ENCODE measurements at regions not wholly inside any gene's neighbourhood (a gene's known extent, or its start where the extent isn't known, plus 50 kb on each side); places are given as distances from the start of the nearest gene placed in this dataset.
"Not testable (repeated sequence)": the region's sequence is repeated elsewhere in the genome, so short reads cannot be mapped to it uniquely, and the experiment has no call there.

DNA sequence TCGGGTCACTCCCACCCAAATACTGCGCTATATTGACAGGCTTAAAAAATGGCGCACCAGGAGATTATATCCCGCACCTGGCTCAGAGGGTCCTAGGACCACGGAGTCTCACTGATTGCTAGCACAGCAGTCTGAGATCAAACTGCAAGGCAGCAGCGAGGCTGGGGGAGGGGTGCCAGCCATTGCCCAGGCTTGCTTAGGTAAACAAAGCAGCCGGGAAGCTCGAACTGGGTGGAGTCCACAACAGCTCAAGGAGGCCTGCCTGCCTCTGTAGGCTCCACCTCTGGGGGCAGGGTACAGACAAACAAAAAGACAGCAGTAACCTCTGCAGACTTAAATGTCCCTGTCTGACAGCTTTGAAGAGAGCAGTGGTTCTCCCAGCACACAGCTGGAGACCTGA, 2277.3 kb upstream of the ACO1 start:
- in situ Hi-C loops (cut with MboI; ENCODE audit: low sequenced_read_pairs): not testable (repeated sequence)

DNA sequence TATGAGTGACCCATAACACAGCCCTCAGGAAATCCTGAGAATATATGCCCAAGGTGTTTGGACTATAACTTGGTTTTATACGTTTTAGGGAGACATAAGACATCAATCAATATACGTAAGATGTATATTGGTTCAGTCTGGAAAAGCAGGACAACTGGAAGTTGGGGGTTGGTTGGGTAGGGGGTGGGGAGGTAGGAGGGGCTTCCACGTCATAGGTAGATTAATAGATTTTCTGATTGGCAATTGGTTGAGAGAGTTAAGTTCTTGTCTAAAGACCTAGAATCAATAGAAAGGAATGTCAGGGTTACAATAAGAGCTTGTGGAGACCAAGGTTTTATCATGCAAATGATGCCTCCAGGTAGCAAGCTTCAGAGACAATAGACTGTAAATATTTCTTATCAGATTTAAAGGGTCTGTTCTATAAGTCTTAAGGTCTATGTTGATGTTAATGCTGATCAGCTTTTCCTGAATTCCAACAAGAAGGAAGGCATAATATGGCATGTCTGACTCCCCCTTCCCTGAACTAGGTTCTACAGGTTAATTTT, 2267.7 kb upstream of the ACO1 start:
- in situ Hi-C loops (cut with MboI; ENCODE audit: low sequenced_read_pairs): no loop called here

DNA sequence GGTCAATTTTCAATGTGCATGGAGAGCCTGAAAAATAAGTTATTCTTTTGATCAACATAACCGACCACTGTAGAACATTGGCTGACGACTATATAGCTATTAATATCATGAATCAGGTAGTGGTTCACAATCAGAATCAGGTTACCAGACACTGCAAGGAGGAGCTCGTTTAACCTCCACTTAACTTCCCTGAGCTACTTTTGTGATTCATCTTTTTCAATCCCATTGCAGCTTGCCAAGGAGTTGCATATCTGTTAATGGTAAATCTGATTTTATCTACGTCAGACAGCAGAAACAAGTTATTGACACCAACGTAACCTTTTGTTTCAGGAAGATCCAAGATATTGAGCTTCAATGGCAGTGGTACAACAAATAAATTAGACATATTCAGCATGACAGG, 2263.8 kb upstream of the ACO1 start:
- in situ Hi-C loops (cut with MboI; ENCODE audit: low sequenced_read_pairs): no loop called here

DNA sequence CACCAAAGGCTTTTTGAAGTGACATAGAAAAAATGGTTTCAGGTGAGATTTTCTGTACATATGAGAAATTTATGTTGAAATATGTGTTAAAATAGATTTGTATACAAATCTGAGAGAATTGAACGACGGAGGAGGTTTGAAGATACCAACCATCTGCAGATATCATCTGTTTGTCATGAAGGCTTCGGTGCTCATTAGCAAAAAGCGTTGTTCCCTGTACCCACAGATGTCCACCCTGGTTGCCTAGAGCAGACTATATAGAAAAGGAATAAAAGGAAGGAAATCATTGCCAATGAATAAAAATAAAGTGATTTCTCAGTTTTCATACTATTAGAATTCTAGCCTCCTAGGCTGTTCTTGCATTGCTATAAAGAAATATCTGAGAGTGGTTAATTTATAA, 2262.8 kb upstream of the ACO1 start:
- in situ Hi-C loops (cut with MboI; ENCODE audit: low sequenced_read_pairs): no loop called here

DNA sequence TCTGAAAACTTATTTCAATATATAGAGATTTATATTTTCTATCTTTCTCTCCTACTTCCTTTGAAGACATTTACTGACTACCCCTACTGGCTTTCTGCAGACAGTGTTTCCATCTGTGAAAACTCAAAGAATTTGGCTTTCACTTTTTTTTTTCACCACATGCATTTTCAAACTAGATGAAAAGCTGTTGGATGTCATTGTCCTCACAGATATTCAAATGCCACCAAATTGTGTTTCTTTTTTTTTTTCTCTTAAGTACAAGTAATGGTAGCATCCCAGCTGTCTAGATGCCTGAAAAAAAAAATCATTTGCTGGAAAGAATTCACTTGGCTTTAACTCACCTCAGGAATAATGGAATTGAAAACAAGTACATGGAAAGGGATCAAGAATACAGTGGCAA, 2258.6 kb upstream of the ACO1 start:
- in situ Hi-C loops (cut with MboI; ENCODE audit: low sequenced_read_pairs): no loop called here

DNA sequence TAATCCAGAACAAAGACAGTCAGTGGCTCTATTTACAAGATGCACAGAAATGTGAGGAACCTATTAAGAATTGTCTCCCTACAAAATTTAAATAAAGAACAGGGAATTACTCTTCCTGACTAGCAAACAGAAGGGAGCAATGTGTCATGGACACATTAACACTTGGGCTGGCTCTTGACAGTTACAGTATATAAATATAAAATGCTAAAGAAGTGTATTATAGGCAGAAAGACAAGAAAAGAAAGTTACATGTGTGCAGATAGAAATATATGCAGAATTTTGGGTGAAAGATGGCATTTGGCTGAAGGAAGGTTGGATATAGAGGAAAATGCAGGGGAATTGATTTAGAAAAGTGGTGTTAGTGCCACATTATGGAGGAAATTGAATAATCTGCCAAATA, 2257.1 kb upstream of the ACO1 start:
- in situ Hi-C loops (cut with MboI; ENCODE audit: low sequenced_read_pairs): no loop called here

DNA sequence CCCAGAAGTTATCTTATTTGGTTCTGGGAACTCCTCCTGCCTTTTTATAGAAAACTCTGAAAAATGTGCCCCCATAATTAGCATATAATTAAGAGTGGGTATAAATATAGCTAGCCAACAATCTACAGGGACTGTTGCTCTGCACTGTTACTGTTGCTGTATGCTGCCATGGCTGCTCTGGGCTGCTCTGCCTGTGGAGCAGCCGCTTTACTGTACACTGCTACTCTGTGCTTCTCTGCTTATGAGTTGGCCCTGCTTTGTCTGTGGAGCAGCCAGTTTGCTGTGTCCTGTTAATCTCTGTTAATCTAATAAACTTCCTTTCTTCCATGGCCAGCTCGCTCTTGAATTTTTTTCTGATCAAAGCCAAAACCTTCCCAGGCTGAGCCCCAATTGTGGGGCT, 2244.0 kb upstream of the ACO1 start:
- in situ Hi-C loops (cut with MboI; ENCODE audit: low sequenced_read_pairs): no loop called here

DNA sequence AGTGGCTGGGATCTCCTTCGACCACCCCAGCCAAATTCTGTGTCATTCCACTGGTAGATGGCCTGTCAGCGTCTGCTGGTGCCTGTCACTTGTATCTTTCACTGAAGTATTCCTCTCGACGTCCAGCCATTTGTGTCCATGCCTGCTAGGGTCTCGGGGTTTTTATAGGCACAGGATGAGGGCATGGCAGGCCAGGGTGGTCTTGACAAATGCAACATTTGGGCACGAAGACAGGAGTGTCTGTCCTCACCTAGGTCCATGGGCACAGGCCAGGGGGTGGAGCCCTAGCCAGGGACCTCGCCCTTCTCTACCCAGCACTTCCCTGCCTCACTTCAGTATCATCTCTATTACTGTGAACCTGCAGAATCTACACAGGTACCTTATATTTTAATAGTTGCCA, 2223.9 kb upstream of the ACO1 start:
- in situ Hi-C loops (cut with MboI; ENCODE audit: low sequenced_read_pairs): no loop called here

DNA sequence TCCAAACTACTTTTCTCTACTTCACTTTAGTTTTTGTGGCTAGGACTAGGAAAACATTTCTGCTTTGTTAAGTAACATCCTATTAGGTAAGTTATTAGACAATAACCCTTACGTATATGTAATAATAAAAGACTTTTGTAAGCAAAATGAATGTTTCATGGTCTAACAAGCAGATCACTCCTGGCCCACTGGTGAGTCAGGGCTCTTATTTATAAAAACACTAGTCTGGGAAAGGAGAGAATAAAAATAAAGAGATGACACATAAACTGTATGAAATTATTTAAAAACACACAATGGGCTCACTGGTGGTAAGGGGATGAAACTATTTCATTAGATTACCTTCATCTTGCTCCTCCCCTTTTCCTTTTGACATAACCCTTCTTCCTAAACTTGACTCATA, 2212.2 kb upstream of the ACO1 start:
- in situ Hi-C loops (cut with MboI; ENCODE audit: low sequenced_read_pairs): no loop called here

DNA sequence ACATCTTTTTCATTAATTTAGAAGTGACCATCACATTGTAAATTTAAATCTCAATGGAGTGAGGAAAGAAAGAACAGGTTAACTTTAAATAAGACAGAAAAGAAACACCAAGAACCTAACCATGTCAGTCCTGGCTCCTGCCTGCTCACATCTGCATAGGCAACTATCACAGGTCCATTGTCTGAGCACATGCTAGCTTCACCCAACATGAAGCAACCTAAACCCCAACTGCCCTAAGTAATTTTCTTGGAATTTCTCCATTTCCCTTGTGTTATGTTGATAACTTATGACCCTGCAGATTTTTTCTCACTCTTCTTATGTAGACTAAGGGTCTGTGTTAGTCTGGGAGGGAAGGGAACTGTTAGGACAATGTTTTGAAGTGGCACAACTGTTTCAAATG, 2205.8 kb upstream of the ACO1 start:
- in situ Hi-C loops (cut with MboI; ENCODE audit: low sequenced_read_pairs): no loop called here

DNA sequence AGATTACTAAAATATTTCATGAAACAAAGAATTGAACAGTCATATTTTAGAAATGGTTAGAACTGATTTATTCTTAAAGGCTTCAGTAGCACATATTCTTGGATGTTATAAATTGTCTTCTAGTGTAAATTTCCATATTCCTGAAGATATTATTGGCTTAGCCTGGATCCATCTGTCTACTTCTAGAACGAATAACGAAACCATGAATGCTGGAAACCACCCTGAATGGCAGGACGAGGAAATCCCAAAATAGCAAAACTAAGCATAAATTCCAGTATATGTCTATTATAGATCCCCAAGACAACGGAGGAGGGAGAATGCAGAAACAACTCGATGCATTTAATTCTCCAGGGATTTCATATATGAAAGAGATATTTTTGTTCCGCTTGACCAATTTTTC, 2191.0 kb upstream of the ACO1 start:
- in situ Hi-C loops (cut with MboI; ENCODE audit: low sequenced_read_pairs): no loop called here

DNA sequence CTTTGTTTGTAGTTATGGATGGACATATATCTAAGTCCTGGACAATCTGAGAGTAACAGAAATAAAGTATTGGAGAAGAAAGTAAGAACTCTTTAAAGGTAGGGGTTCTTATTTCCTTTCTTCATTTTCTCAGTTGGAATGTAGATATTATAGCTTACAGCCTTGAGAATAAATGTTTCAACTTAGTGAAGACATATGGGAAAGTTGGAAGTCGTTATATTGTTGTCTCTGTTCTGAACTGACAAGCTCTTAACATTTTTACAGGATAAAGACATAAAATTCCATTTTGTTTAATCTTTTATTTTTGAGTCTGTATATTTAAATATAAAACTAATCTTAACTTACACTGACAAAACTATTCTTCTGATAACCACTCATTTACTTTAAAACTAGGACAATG, 2187.5 kb upstream of the ACO1 start:
- in situ Hi-C loops (cut with MboI; ENCODE audit: low sequenced_read_pairs): no loop called here

DNA sequence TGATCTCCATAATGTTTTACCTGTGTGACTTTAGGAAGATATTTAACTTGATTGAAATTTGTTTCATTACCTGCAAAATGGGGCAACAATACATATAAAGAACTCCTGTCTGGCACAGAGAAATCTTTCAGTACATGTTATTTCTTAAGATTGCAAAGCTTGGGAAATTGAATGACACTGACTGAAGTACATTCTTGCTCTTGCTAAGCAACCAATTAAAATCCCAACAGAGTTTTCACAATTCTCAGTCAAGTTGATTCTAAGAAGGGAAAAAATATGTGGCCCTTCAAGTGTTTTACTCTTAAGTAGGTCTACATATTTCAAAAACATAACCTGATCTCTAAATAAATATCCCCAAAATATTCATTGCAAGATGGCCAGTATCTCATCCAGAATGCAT, 2187.0 kb upstream of the ACO1 start:
- in situ Hi-C loops (cut with MboI; ENCODE audit: low sequenced_read_pairs): no loop called here

DNA sequence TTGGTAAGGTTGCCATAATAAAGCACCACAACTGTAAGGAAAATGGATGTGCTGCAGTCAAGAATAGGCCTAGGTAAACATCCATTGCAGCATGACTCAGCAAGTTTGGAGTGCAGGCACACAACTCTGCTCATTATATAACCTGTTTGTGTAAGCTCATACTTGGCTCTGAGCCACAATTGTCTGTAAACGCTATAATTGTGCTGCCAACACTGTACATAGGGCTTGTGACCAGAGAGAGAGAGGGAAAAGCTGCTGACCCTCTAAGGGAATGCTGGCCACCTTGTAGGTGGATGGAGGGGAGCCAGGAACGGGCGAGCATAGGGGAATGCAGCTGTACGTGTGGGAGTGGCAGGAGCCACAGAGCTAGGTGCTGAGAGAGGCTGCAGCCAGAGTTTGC, 2186.5 kb upstream of the ACO1 start:
- in situ Hi-C loops (cut with MboI; ENCODE audit: low sequenced_read_pairs): no loop called here

DNA sequence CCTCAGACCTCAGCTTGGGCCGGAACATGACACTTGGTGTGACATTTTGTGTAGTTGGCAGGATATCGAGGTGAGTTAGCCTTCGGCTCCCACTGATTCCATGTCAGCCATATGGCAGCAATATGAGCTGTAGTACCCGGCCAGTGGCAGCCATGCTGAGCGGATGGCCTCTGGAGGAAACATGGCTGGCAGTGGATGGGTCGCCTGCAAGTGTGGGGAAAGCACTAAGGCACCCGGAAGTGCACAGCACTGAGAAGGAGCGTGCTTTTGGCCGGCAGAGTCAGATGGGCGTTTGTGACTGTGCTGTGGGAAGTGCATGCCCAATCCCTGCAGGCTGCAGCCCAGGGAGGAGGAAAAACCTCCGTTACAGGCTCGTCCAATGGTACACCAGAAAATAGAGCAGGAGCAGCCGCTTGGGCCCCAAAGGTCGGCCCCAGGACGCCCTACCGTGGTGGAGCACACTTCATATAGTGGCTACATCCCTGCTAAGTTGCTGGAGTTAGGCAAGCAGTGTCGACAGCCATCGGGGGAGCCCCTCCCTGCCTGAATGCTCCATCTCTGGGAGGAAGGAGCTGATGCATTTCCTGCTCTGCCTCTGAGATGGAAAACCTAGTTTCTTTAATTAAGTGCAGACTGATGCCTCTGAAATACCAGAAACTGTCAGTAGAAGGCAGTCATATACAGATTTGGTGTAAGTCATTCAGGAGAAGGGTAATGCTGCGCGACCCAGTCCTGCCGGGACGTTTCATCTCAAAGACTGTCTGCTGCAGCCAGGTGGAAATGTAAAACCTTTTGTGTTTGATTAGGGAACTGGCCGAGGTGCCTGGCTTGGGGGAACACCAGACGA, 2185.8 kb upstream of the ACO1 start:
- in situ Hi-C loops (cut with MboI; ENCODE audit: low sequenced_read_pairs): no loop called here

DNA sequence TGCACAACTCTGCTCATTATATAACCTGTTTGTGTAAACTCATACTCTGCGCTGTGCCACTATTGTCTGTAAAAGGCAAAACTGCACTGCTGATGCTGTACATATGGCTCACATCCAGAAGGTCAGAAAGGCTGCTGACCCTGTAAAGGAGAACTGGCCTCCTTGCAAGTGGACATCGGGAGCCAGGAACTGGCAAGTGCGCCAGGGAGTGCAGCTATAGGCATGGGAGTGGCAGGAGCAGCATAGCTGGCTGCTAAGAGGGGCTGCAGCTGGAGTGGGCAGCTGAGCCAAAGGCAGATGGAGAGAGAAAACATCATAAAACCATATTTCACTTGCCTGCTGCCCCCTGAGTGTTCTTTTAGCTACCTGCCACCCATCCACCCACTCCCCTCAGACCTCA, 2183.4 kb upstream of the ACO1 start:
- in situ Hi-C loops (cut with MboI; ENCODE audit: low sequenced_read_pairs): no loop called here

DNA sequence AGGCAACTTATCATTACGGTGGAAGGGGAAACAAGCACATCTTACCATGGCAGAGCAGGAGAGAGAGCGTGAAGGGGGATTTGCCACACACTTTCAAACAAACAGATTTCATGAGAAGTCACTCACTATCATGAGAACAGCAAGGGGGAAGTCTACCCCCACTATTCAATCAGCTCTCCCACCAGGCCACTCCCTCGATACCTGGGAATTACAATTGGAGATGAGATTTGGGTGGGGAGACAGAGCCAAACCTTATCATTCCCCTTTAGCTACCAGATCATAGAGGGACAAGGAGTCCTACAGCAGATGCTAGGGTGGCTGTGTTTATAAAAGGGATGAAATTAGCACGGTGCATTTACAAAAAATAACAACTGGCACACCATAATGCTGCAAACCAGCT, 2149.4 kb upstream of the ACO1 start:
- in situ Hi-C loops (cut with MboI; ENCODE audit: low sequenced_read_pairs): no loop called here

DNA sequence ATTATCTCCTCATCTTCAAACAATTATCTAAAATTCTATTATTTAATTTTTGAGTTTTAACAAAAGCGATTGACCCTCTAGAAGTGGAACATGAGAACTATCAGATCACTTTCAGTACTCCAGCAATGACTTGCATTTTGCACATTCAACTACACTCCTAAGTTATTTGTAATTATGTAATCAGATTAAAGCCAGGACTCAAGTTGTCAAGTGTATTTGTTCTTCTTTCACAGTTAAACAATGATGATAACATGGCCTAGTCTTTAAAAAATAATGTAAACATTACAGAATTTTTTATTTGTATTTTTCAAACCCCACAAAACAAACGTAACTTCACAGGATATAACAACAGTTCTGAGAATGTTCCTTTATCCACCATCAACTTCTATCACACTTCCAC, 2148.9 kb upstream of the ACO1 start:
- in situ Hi-C loops (cut with MboI; ENCODE audit: low sequenced_read_pairs): no loop called here

DNA sequence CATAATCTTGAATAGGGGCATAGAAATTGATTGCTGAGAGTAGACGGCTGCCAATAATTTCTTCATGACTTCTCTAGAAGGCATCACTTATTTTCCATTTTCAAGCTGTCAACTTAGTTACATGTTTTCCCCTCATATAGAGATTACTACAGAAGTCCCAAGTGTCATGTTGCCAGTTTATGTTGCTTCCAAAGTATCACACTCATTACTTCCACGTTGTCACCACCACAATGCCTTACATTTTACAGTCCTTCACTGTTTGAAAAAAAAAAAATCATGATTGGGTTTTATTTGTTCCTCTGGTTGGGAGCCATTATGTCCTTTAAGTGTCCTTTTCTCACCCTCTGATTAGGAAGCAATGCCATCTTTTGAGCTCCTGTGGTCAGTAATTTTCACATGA, 2144.6 kb upstream of the ACO1 start:
- in situ Hi-C loops (cut with MboI; ENCODE audit: low sequenced_read_pairs): no loop called here

DNA sequence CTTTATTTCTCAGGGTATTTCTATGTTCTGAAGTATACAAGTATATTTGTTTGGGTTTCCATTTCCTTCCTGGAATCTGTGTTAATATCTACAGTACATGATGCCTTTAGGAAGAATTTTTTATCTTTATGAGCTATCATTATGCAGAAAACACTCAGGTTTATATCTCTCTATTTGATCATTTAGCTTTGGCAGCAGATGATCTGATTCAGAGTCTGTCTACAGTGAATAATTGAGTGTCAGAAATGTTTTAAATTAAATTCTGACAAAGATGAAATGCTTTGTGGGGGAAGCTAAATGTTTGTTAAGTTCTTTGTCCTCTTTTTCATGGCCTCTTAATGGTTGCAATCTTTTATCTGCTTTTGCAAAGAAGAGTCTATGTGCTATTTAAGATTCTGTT, 2141.0 kb upstream of the ACO1 start:
- in situ Hi-C loops (cut with MboI; ENCODE audit: low sequenced_read_pairs): no loop called here

DNA sequence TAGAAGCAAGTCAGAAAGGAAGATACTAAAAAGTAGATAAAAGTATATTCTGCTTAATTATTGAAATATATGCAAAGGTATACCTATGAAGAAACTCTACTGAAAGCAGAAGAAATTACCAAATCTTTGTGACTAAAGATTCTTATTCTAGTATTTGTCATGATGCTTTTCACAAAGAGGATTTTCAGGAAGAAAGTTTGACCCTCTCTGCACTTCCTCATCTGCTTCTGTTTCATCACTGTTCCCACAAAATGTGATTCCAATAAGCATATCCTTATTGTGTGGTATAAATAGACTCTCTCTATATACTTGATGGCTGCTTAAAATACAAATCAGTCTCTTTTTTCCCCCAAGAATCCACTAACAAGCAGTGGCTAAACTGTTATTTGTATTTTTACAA, 2139.6 kb upstream of the ACO1 start:
- in situ Hi-C loops (cut with MboI; ENCODE audit: low sequenced_read_pairs): no loop called here

DNA sequence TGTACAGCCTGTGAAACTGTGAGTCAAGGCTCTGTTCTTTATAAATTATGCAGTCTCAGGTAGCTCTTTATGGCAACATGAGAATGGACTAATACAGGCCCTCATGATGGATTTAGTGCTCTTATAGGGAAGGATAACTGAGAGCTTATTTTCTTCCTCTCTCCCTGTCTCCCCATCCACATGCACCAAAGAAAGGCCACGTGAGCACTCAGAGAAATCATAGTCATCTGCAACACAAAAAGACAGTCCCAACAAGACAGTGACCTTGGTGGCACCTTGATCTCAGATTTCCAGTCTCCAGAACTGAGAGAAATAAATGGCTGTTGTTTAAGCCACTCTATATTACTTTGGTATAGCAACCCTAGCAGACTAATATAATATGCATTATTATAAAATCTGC, 2133.6 kb upstream of the ACO1 start:
- in situ Hi-C loops (cut with MboI; ENCODE audit: low sequenced_read_pairs): no loop called here

DNA sequence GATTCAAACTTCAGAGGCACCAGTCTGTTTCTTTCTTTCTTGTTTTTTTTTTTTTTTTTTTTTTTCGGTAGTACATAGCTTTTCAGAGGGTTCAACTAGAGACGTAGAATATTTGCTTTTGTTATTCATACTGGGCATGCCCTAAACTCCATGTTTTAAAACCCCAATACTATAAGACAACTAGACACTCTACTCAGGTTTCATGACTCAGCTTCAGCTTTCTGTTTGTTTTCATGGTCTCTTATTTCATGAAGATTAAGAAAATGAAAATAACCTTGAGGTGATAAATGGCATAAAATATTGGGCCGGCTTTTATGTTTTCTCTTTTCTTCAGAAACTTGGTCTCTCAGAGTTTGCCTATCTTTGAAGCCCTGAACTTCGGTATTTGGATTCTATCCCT, 2126.3 kb upstream of the ACO1 start:
- in situ Hi-C loops (cut with MboI; ENCODE audit: low sequenced_read_pairs): no loop called here

Data from HL-60/S4 (cell line).